ENCODE measurements at regions not wholly inside any gene's neighbourhood (a gene's known extent, or its start where the extent isn't known, plus 50 kb on each side); places are given as distances from the start of the nearest gene placed in this dataset.

- Histone ChIP-seq H4K20me1 (ENCODE audit: insufficient read depth, low read length) (no peaks in the 10 kb centered on the region), H3K4me3 (ENCODE audit: insufficient read depth, low read depth, low read length) (no peak overlapping the region), H3K9ac (ENCODE audit: low read length) (no peak overlapping the region), H3K79me2 (ENCODE audit: insufficient read depth, low read length) (no peaks in the 10 kb centered on the region), H2AFZ (ENCODE audit: low read depth, low read length) (no peak overlapping the region), H3K4me2 (ENCODE audit: low read length) (no peak overlapping the region), H3K36me3 (ENCODE audit: insufficient read depth, low read length) (no peaks in the 10 kb centered on the region), H3K27ac (ENCODE audit: low read depth, low read length) (no peak overlapping the region), H3K9me3 (ENCODE audit: insufficient read depth, low read depth, low read length) (no peaks in the 10 kb centered on the region), H3K4me1 (ENCODE audit: insufficient read depth, low read length) (peaks cover 7% of the 10 kb centered on the region), H3K27me3 (ENCODE audit: insufficient read depth, low read length) (no peaks in the 10 kb centered on the region)
- H3K27ac Mint-ChIP-seq (ENCODE audit: unreplicated experiment) = no peak overlapping the region
- peaks cover 2% of the 10 kb centered on the region for H3K9me3 Mint-ChIP-seq (ENCODE audit: unreplicated experiment)
- H3K4me1 Mint-ChIP-seq (ENCODE audit: low read depth, unreplicated experiment) = no peaks in the 10 kb centered on the region
- H3K36me3 Mint-ChIP-seq (ENCODE audit: low read depth, unreplicated experiment) = no peaks in the 10 kb centered on the region
- no peak for FAIRE-seq
- no peaks in the 10 kb centered on the region for H3K27me3 Mint-ChIP-seq (ENCODE audit: low read depth, unreplicated experiment)
- H3K4me3 Mint-ChIP-seq (ENCODE audit: unreplicated experiment) = no peak overlapping the region
- no peak for DNase-seq (ENCODE audit: low read depth)
- no peak for TF ChIP-seq EZH2 (IDR thresholded peaks at IDR 0.05; ENCODE audit: insufficient read depth, low read length)
- TF ChIP-seq, protein P1, sequence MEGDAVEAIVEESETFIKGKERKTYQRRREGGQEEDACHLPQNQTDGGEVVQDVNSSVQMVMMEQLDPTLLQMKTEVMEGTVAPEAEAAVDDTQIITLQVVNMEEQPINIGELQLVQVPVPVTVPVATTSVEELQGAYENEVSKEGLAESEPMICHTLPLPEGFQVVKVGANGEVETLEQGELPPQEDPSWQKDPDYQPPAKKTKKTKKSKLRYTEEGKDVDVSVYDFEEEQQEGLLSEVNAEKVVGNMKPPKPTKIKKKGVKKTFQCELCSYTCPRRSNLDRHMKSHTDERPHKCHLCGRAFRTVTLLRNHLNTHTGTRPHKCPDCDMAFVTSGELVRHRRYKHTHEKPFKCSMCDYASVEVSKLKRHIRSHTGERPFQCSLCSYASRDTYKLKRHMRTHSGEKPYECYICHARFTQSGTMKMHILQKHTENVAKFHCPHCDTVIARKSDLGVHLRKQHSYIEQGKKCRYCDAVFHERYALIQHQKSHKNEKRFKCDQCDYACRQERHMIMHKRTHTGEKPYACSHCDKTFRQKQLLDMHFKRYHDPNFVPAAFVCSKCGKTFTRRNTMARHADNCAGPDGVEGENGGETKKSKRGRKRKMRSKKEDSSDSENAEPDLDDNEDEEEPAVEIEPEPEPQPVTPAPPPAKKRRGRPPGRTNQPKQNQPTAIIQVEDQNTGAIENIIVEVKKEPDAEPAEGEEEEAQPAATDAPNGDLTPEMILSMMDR (IDR thresholded peaks at IDR 0.05; ENCODE audit: insufficient read depth, low read depth, low read length) = no peak
These were observed 343.0 kb downstream of the BCAT1 start for GRCh38 chr12:24605916-24606315.

DNA sequence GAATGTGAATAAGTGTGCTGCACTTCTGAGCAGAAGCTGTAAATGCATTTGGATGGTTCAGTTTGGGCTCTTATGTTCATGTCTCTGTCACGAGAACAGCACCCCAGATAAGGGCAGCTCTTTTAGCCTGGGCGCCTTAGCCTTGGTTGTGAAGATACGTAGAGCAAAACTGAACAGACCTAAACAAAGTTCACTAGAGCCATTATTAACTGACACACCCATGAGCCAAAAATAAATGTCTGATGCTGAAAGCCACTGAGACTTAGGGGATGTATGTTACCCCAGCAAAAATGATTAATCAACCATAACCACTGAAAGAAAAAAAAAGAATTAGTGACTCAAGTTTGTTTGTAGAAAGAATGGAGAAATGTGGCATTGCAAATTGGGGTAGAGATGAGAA, 343.4 kb downstream of the BCAT1 start:
- H3K27ac Mint-ChIP-seq (ENCODE audit: unreplicated experiment) = no peak overlapping the region
- H3K4me3 Mint-ChIP-seq (ENCODE audit: unreplicated experiment) = no peak overlapping the region
- H3K9me3 Mint-ChIP-seq (ENCODE audit: unreplicated experiment) = peaks cover 2% of the 10 kb centered on the region
- Histone ChIP-seq H3K4me3 (ENCODE audit: insufficient read depth, low read depth, low read length) (no peak overlapping the region), H2AFZ (ENCODE audit: low read depth, low read length) (no peak overlapping the region), H3K4me1 (ENCODE audit: insufficient read depth, low read length) (peaks cover 11% of the 10 kb centered on the region), H3K4me2 (ENCODE audit: low read length) (no peak overlapping the region), H3K27me3 (ENCODE audit: insufficient read depth, low read length) (no peaks in the 10 kb centered on the region), H4K20me1 (ENCODE audit: insufficient read depth, low read length) (no peaks in the 10 kb centered on the region), H3K27ac (ENCODE audit: low read depth, low read length) (no peak overlapping the region), H3K9ac (ENCODE audit: low read length) (no peak overlapping the region), H3K79me2 (ENCODE audit: insufficient read depth, low read length) (no peaks in the 10 kb centered on the region), H3K9me3 (ENCODE audit: insufficient read depth, low read depth, low read length) (no peaks in the 10 kb centered on the region), H3K36me3 (ENCODE audit: insufficient read depth, low read length) (no peaks in the 10 kb centered on the region)
- DNase-seq (ENCODE audit: low read depth) (peak; percentile 40), FAIRE-seq (no peak)
- no peaks in the 10 kb centered on the region for H3K27me3 Mint-ChIP-seq (ENCODE audit: low read depth, unreplicated experiment)
- no peaks in the 10 kb centered on the region for H3K36me3 Mint-ChIP-seq (ENCODE audit: low read depth, unreplicated experiment)
- H3K4me1 Mint-ChIP-seq (ENCODE audit: low read depth, unreplicated experiment) = no peaks in the 10 kb centered on the region
- TF ChIP-seq, protein P1 (IDR thresholded peaks at IDR 0.05; ENCODE audit: insufficient read depth, low read depth, low read length) = no peak
- no peak for TF ChIP-seq EZH2 (IDR thresholded peaks at IDR 0.05; ENCODE audit: insufficient read depth, low read length)

GRCh38 chr12:24603371-24603770, 345.5 kb downstream of the BCAT1 start:
- H3K4me1 ChIP-seq (ENCODE audit: insufficient read depth, low read length) = peaks cover 8% of the 10 kb centered on the region
- no peak overlapping the region for H3K9ac ChIP-seq (ENCODE audit: low read length)
- DNase-seq (ENCODE audit: low read depth) (no peak), FAIRE-seq (no peak)
- Mint-ChIP-seq H3K27ac (ENCODE audit: unreplicated experiment) (no peak overlapping the region), H3K27me3 (ENCODE audit: low read depth, unreplicated experiment) (no peaks in the 10 kb centered on the region), H3K4me3 (ENCODE audit: unreplicated experiment) (no peak overlapping the region), H3K36me3 (ENCODE audit: low read depth, unreplicated experiment) (no peaks in the 10 kb centered on the region), H3K4me1 (ENCODE audit: low read depth, unreplicated experiment) (no peaks in the 10 kb centered on the region), H3K9me3 (ENCODE audit: unreplicated experiment) (peaks cover 2% of the 10 kb centered on the region)
- no peaks in the 10 kb centered on the region for H3K9me3 ChIP-seq (ENCODE audit: insufficient read depth, low read depth, low read length)
- no peak overlapping the region for H2AFZ ChIP-seq (ENCODE audit: low read depth, low read length)
- TF ChIP-seq, protein P1 (IDR thresholded peaks at IDR 0.05; ENCODE audit: insufficient read depth, low read depth, low read length) = no peak
- TF ChIP-seq EZH2 (IDR thresholded peaks at IDR 0.05; ENCODE audit: insufficient read depth, low read length) = no peak
- no peak overlapping the region for H3K4me3 ChIP-seq (ENCODE audit: insufficient read depth, low read depth, low read length)
- no peaks in the 10 kb centered on the region for H4K20me1 ChIP-seq (ENCODE audit: insufficient read depth, low read length)
- no peak overlapping the region for H3K27ac ChIP-seq (ENCODE audit: low read depth, low read length)
- H3K79me2 ChIP-seq (ENCODE audit: insufficient read depth, low read length) = no peaks in the 10 kb centered on the region
- no peaks in the 10 kb centered on the region for H3K27me3 ChIP-seq (ENCODE audit: insufficient read depth, low read length)
- no peak overlapping the region for H3K4me2 ChIP-seq (ENCODE audit: low read length)
- no peaks in the 10 kb centered on the region for H3K36me3 ChIP-seq (ENCODE audit: insufficient read depth, low read length)
